ENCODE measurements at regions not wholly inside any gene's neighbourhood (a gene's known extent, or its start where the extent isn't known, plus 50 kb on each side); places are given as distances from the start of the nearest gene placed in this dataset.
"Not testable (repeated sequence)": the region's sequence is repeated elsewhere in the genome, so short reads cannot be mapped to it uniquely, and the experiment has no call there.

DNA sequence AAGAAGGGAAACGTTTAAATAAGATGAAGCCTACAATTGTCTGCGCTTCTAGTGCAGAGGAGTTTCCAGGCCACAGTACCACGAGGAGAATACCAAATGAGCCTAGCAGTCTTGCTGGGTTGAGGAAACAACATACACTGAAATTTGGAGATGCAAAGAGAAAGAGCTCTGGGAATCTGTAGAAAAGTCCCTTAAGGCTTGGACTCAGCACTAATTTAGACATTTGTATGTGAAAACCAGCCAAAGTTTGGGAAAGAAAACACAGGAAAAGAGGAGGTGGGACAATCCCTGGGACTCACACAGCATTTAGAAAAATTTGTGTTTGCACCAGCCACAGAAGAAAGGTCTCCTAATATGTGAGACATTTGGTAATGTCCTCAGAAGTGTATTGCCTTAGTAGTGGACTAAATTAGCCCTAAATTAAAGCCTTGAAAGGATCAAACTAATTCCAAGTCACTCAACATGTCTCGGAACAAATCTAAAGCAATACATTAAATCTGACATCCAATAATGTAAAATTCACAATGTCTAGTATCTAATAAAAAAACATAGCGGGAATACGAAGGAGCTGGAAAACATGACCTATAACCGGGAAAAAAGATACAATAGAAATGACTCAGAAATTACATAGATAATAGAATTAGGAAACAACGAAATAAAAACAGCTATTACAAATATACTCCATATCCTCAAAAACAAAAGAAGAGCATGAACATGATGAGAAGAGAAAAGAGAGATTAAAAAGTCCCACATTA lies 187.1 kb upstream of the NAMPT start:
- no peak for DNase-seq

GRCh38 chr7:106471021-106471420 lies 186.2 kb upstream of the NAMPT start:
- DNase-seq = no peak

DNA sequence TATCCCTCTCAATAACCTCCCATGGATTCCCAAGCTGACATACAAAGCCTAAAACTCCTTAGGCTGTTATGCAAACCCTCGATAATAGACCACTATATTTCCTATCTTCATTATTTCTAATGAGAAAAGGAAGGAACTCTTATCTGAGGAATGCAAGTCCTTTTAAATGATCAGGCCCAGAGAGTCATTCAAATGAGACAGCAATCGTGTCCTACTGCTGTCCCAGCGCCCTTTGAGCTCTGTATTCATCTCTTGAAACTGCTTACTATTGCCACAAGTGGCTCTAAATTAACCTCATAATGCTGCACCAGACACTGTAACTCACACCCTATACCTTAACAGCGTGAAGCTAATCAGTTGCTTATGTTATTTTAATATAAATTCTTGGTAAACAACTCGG lies 182.1 kb upstream of the NAMPT start:
- DNase-seq = no peak

DNA sequence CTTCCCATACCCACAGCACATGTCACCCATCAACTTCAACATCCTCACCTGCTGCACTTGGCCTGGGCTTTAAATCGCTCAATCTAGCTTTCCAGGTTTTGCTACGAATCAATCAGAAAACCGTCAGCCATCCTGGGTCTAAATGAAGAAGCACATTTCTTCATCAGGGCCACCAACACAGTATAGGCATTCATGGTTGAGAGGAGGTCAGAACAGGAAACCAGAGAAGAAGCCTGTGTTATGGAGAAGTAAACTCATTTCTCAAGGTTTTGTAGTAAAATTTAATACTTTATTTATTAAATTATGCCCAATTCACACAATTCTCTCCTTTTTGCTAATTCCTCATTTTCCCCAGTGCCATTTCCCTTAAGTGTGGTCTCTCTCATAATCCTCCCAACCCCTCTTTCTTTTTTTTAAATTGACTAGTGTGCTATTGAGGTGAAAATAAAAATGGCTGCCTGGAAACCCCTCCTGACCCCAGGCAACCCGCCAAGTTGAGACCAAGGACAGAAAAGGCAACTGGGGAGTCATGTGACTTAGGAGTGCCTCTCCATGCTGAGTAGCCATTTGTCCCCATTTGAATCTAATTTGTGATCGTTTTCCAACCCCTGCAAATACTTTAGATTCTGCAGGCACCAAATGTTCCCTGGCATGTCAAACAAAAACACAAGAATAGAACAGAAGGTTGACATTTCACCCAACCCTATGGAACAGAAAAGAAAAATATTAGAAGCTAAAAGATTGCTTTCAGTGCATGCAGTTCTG lies 181.1 kb upstream of the NAMPT start:
- DNase-seq = no peak

DNA sequence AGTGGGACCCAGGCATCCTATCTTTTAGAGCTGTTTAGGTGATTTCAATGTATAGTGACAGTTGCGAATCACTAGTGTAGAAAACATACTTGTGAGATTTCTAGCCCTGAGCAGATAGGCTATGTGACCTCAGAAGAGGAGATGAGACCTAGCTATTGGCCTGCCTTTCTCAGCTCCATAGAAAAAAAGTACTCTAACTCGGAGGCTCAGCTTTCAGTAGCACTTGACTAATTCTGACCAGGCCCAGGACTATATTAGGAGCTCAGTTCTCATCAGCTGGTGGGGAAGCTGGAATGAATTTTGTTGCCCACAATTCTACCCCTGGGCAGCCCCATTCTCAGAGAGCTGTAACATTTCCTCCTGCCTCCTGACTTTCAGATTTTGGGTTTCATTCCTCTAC lies 179.9 kb upstream of the NAMPT start:
- DNase-seq = no peak

DNA sequence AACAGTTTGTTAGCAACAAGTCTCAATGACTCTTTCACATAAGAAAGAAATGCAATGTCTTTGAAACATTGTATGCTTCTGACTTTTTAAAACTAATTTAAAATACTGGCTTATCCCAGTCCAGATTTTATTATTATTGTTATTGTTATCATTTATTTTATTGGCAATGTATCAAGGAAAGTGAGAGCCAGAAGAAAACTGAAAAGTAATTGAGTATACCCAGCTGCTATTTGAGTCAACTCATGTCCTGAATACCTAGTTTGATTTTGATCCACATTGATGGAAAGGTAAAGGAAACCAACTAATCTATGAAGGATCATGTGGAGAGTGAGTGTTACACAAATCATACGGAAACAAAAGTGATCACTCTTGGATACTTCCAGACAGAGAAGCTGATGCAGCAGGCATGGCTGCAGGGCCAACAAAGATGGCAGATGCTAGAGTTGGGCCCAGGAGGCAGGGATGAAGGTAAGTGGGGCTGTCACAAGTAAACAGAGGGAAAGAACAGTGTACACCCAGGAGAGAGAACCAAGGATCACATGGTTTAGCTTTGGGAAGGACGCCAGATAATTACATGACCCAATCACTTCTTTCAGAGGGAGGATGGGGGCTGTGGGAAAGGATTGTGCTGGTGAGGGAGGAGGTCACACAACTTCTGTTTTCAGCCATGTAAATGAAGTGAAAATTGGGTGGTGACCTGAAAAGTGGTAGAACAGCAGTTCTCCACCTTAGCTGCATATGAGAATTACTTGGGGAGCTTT lies 179.2 kb upstream of the NAMPT start:
- no peak for DNase-seq

GRCh38 chr7:106462914-106463482 lies 178.2 kb upstream of the NAMPT start:
- no peak for DNase-seq

DNA sequence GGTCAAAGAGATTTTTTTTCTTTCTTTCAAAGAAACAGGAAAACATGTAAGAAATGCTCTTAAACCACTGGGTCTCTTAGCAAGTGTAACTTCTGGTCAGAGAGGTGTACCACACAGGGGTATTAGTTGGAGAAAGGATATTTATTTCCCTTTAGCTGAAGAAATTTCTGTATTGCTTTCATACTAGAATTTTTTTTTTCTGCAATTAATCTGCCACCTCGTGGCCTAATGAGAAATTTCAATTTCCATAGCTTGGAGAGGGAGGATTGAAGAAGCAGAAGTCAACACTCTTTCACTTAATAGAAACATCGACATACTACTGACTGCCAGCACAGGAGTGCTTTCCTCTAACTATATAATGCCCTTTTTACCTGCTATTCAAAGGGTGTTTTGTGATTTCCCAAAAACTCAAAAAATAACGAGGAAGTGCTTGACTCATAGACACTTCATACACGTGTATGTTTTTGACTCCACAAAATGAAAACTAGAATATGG lies 177.6 kb upstream of the NAMPT start:
- DNase-seq = no peak

- no peak for DNase-seq
Measured at GRCh38 chr7:106460792-106461254, 176.0 kb upstream of the NAMPT start.

GRCh38 chr7:106459397-106460072 lies 174.8 kb upstream of the NAMPT start:
- DNase-seq = no peak

DNA sequence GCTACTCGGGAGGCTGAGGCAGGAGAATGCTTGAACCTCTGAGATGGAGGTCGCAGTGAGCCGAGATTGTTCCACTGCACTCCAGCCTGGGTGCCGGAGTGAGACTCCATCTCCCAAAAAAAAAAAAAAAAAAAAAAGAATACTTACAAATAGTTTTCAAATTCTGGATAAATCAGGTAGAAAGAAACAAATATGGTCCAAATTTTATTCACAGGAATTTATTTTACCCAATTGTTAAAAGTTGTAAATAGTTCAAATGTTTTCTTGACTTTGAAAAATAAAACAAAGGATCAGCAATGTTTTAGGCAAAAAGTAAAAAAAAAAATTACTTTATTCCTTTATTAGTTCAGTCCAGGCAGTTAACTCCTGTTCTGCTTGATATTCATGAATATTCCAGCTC lies 172.9 kb upstream of the NAMPT start:
- DNase-seq = no peak

GRCh38 chr7:106456329-106456728 lies 171.5 kb upstream of the NAMPT start:
- no peak for DNase-seq

DNA sequence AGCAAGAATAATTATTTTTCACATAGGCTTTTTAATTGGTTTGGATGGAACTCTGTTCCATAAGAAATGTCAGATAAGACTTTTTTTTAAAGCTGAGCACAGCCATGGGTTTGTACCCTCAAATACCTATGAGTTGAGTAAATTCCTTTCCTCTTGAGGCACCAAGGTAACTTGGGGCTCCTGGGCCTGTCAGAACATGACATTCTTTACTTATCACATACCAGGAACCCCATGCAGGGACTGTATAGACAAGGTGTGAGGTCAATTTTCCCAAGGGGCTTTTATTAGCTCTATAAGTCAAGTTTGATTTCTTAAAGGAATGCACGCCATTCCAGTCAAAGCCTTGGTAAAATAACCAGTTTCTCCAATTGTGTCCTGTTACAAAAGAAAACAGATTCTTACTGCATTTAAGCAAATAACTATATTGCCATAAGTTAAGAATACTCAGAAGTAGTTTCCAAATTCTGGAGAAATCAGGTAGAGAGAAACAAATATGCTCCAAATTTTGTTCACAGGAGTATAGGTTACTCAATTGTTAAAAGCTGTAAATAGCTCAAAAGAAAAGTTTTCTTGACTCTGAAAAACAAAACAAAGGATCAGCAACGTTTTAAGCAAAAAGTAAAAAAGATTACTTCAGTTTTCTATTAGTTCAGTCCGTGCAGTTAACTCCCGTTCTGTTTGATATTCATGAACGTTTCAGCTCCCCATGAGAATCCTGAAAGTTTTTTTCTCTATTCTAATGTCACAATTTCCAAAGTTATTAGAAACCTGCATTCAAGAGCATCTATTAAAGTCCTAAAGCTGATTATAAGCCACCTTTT lies 167.5 kb upstream of the NAMPT start:
- DNase-seq = no peak

GRCh38 chr7:106451171-106451570 lies 166.4 kb upstream of the NAMPT start:
- DNase-seq = no peak

DNA sequence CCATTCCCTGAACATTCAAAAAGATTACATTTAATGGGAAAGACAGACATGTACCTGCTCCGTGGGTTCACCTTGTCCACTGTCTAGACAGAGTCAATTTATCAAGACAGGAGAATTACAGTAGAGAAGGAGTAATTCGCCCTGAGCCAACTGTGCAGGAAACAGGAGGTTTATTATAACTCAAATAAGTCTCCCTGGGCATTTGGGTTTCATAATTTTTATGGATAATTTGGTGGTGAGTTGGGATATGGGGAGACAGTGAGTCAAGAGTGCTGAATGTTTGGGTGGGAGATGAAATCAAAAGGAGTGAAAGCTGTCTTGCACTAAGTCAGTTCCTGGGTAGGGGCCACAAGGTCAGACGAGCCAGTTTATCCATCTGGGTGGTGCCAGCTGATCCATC lies 165.9 kb upstream of the NAMPT start:
- DNase-seq = no peak

- DNase-seq = no peak
Measured at GRCh38 chr7:106448992-106449859, 164.4 kb upstream of the NAMPT start.

- DNase-seq = no peak
Measured at GRCh38 chr7:106448346-106448991, 163.7 kb upstream of the NAMPT start.

DNA sequence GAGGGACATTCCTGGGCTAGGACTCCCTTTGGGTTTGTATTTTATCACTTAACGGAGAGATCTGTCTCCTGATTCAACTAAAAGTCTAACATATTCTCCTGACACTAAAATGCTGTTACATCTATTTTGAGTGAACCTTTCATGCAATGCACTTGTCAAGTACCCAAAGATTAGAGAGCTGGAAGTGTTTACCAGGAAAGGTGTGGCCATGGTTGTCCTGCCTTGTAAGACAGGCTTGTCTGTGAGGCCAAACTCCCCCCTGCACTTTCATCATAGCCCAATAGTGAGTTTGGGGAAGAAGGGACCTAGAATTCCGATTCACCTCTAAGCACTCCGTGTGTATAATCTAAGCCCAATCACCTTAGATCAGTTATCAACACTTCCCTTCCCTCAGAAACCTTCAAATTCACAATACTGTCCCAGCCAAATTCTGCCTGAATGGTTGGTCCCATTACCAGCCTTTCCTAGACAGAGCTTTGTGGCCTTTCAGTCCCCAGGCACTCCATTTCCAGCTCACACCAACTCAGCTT lies 162.6 kb upstream of the NAMPT start:
- DNase-seq = no peak

DNA sequence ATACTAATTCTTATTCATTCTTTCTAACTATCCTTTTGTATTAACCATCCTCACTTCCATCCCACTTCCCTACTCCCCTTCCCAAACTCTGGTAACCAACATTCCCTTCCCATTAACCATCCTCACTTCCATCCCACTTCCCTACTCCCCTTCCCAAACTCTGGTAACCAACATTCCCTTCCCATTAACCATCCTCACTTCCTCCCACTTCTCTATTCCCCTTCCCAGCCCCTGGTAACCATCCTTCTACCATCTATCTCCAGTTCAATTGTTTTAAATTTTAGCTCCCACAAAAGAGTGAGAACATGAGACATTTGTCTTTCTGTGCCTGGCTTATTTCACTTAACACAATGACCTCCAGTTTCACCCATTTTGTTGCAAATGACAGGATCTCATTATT lies 160.6 kb upstream of the NAMPT start:
- not testable (repeated sequence) for DNase-seq

Data from activated T-cell treated with anti-CD3 and anti-CD28 coated beads, Interleukin-2, amount 50 U/mL, for 1 hour (primary cell).